ENCODE measurements at regions not wholly inside any gene's neighbourhood (a gene's known extent, or its start where the extent isn't known, plus 50 kb on each side); places are given as distances from the start of the nearest gene placed in this dataset.

- Histone ChIP-seq H4K20me1 (ENCODE audit: insufficient read depth, low read length, poor library complexity, severe bottlenecking) (no peaks in the 10 kb centered on the region), H3F3A (ENCODE audit: low read depth) (no peaks in the 10 kb centered on the region), H3K9ac (ENCODE audit: low read depth, low read length, poor library complexity, severe bottlenecking) (no peak overlapping the region), H3K79me2 (ENCODE audit: insufficient read depth, low read length) (no peaks in the 10 kb centered on the region), H3K9me3 (ENCODE audit: insufficient read depth, low read depth, low read length) (no peaks in the 10 kb centered on the region), H3K36me3 (ENCODE audit: insufficient read depth, low read length) (no peaks in the 10 kb centered on the region), H3K4me3 (ENCODE audit: low read length, poor library complexity, severe bottlenecking) (no peak overlapping the region), H3K4me1 (ENCODE audit: insufficient read depth, low read length, poor library complexity, severe bottlenecking) (peaks cover 15% of the 10 kb centered on the region), H3K9me2 (replicated peaks; ENCODE audit: low read depth, low read length) (no peaks in the 10 kb centered on the region), H2AFZ (ENCODE audit: low read length) (no peak overlapping the region), H3K4me2 (ENCODE audit: low read depth, low read length, poor library complexity, severe bottlenecking) (no peak overlapping the region), H3K27me3 (ENCODE audit: insufficient read depth, low read length, poor library complexity, severe bottlenecking) (no peaks in the 10 kb centered on the region)
- TF ChIP-seq EZH2phosphoT487 (IDR thresholded peaks at IDR 0.05; ENCODE audit: borderline replicate concordance) (no peak), CTCF (conservative IDR thresholded peaks at IDR 0.05; ENCODE audit: low read length) (no peak)
These were observed 371.4 kb downstream of the TMEM38B start for GRCh38 chr9:106065579-106066214.

GRCh38 chr9:106066940-106067524 lies 372.7 kb downstream of the TMEM38B start:
- Histone ChIP-seq H3K79me2 (ENCODE audit: insufficient read depth, low read length) (no peaks in the 10 kb centered on the region), H2AFZ (ENCODE audit: low read length) (no peak overlapping the region), H3K27me3 (ENCODE audit: insufficient read depth, low read length, poor library complexity, severe bottlenecking) (no peaks in the 10 kb centered on the region), H3K4me3 (ENCODE audit: low read length, poor library complexity, severe bottlenecking) (no peak overlapping the region), H3K4me1 (ENCODE audit: insufficient read depth, low read length, poor library complexity, severe bottlenecking) (peaks cover 29% of the 10 kb centered on the region), H4K20me1 (ENCODE audit: insufficient read depth, low read length, poor library complexity, severe bottlenecking) (no peaks in the 10 kb centered on the region), H3K9ac (ENCODE audit: low read depth, low read length, poor library complexity, severe bottlenecking) (no peak overlapping the region), H3F3A (ENCODE audit: low read depth) (no peaks in the 10 kb centered on the region), H3K9me2 (replicated peaks; ENCODE audit: low read depth, low read length) (no peaks in the 10 kb centered on the region), H3K4me2 (ENCODE audit: low read depth, low read length, poor library complexity, severe bottlenecking) (no peak overlapping the region), H3K9me3 (ENCODE audit: insufficient read depth, low read depth, low read length) (no peaks in the 10 kb centered on the region), H3K36me3 (ENCODE audit: insufficient read depth, low read length) (no peaks in the 10 kb centered on the region)
- TF ChIP-seq EZH2phosphoT487 (IDR thresholded peaks at IDR 0.05; ENCODE audit: borderline replicate concordance) (no peak), CTCF (conservative IDR thresholded peaks at IDR 0.05; ENCODE audit: low read length) (no peak)

GRCh38 chr9:106069241-106069640 lies 374.9 kb downstream of the TMEM38B start:
- no peak overlapping the region for H3K9ac ChIP-seq (ENCODE audit: low read depth, low read length, poor library complexity, severe bottlenecking)
- no peaks in the 10 kb centered on the region for H4K20me1 ChIP-seq (ENCODE audit: insufficient read depth, low read length, poor library complexity, severe bottlenecking)
- TF ChIP-seq EZH2phosphoT487 (IDR thresholded peaks at IDR 0.05; ENCODE audit: borderline replicate concordance) (no peak), CTCF (conservative IDR thresholded peaks at IDR 0.05; ENCODE audit: low read length) (no peak)
- no peaks in the 10 kb centered on the region for H3K9me3 ChIP-seq (ENCODE audit: insufficient read depth, low read depth, low read length)
- no peak overlapping the region for H2AFZ ChIP-seq (ENCODE audit: low read length)
- H3K9me2 ChIP-seq (replicated peaks; ENCODE audit: low read depth, low read length) = no peaks in the 10 kb centered on the region
- peaks cover 4% of the 10 kb centered on the region; the same call in 1 of the 2 replicates for H3F3A ChIP-seq (ENCODE audit: low read depth)
- no peak overlapping the region for H3K4me2 ChIP-seq (ENCODE audit: low read depth, low read length, poor library complexity, severe bottlenecking)
- no peaks in the 10 kb centered on the region for H3K27me3 ChIP-seq (ENCODE audit: insufficient read depth, low read length, poor library complexity, severe bottlenecking)
- H3K79me2 ChIP-seq (ENCODE audit: insufficient read depth, low read length) = no peaks in the 10 kb centered on the region
- H3K4me3 ChIP-seq (ENCODE audit: low read length, poor library complexity, severe bottlenecking) = no peak overlapping the region
- H3K36me3 ChIP-seq (ENCODE audit: insufficient read depth, low read length) = no peaks in the 10 kb centered on the region
- H3K4me1 ChIP-seq (ENCODE audit: insufficient read depth, low read length, poor library complexity, severe bottlenecking) = peaks cover 42% of the 10 kb centered on the region

Measured in Loucy (cell line).